ENCODE measurements at regions not wholly inside any gene's neighbourhood (a gene's known extent, or its start where the extent isn't known, plus 50 kb on each side); places are given as distances from the start of the nearest gene placed in this dataset.

GRCh38 chr2:49426996-49427395, 272.7 kb upstream of the FSHR start:
- Histone ChIP-seq H3K4me1 (no peaks in the 10 kb centered on the region), H3K27me3 (no peaks in the 10 kb centered on the region), H3K36me3 (no peaks in the 10 kb centered on the region), H3K27ac (no peak overlapping the region), H3K9me3 (no peaks in the 10 kb centered on the region), H3K4me3 (no peak overlapping the region)
- ATAC-seq = no peak
- WGBS, 2 donors (ENCODE audit: low coverage in 1 of 2) = 18 to 21% methylated on average over 4 of the region's 4 CpGs
- TF ChIP-seq EP300 (IDR thresholded peaks at IDR 0.05) = no peak
- no peak for TF ChIP-seq POLR2A (IDR thresholded peaks at IDR 0.05)
- TF ChIP-seq POLR2AphosphoS5 (IDR thresholded peaks at IDR 0.05) = no peak
- TF ChIP-seq, protein P1, sequence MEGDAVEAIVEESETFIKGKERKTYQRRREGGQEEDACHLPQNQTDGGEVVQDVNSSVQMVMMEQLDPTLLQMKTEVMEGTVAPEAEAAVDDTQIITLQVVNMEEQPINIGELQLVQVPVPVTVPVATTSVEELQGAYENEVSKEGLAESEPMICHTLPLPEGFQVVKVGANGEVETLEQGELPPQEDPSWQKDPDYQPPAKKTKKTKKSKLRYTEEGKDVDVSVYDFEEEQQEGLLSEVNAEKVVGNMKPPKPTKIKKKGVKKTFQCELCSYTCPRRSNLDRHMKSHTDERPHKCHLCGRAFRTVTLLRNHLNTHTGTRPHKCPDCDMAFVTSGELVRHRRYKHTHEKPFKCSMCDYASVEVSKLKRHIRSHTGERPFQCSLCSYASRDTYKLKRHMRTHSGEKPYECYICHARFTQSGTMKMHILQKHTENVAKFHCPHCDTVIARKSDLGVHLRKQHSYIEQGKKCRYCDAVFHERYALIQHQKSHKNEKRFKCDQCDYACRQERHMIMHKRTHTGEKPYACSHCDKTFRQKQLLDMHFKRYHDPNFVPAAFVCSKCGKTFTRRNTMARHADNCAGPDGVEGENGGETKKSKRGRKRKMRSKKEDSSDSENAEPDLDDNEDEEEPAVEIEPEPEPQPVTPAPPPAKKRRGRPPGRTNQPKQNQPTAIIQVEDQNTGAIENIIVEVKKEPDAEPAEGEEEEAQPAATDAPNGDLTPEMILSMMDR (IDR thresholded peaks at IDR 0.05) = no peak

GRCh38 chr2:49416252-49416651, 261.9 kb upstream of the FSHR start:
- H3K27me3 ChIP-seq = no peaks in the 10 kb centered on the region
- TF ChIP-seq EP300 (IDR thresholded peaks at IDR 0.05) = no peak
- TF ChIP-seq POLR2AphosphoS5 (IDR thresholded peaks at IDR 0.05) = no peak
- TF ChIP-seq, protein P1 (IDR thresholded peaks at IDR 0.05) = no peak
- TF ChIP-seq POLR2A (IDR thresholded peaks at IDR 0.05) = no peak
- H3K36me3 ChIP-seq = no peaks in the 10 kb centered on the region
- H3K27ac ChIP-seq = no peak overlapping the region
- H3K4me1 ChIP-seq = no peaks in the 10 kb centered on the region
- no peak overlapping the region for H3K4me3 ChIP-seq
- no peak for ATAC-seq
- H3K9me3 ChIP-seq = no peaks in the 10 kb centered on the region

DNA sequence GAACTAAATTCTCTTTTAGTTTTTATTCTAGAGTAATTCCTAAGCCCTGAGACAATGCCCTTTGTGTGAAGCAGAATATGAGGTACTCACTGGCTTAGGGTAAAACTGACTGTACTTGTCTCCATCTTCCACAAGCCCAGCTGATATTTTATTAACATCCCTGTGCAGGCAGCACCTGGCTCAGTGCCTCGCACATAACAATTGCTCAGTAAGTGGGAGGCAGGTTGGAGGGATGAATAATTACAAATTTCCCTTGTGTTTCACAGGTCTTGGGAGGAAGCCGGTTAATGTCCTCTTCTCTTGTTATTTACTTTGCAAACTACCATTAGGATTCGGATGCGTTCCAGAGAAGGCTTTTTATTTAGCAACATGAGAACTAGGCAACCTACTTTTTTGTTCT, 249.8 kb upstream of the FSHR start:
- Histone ChIP-seq H3K27me3 (no peaks in the 10 kb centered on the region), H3K4me1 (no peaks in the 10 kb centered on the region), H3K9me3 (peaks cover 0 to 7% (median 0%) of the 10 kb centered on the region in 3 donors), H3K36me3 (no peaks in the 10 kb centered on the region), H3K27ac (no peak overlapping the region), H3K4me3 (no peak overlapping the region)
- ATAC-seq = no peak
- 2 to 37% methylated on average over 4 of the region's 4 CpGs for WGBS, 2 donors (ENCODE audit: low coverage in 1 of 2)
- TF ChIP-seq POLR2AphosphoS5 (IDR thresholded peaks at IDR 0.05) = no peak
- TF ChIP-seq, protein P1 (IDR thresholded peaks at IDR 0.05) = no peak
- no peak for TF ChIP-seq POLR2A (IDR thresholded peaks at IDR 0.05)
- no peak for TF ChIP-seq EP300 (IDR thresholded peaks at IDR 0.05)

DNA sequence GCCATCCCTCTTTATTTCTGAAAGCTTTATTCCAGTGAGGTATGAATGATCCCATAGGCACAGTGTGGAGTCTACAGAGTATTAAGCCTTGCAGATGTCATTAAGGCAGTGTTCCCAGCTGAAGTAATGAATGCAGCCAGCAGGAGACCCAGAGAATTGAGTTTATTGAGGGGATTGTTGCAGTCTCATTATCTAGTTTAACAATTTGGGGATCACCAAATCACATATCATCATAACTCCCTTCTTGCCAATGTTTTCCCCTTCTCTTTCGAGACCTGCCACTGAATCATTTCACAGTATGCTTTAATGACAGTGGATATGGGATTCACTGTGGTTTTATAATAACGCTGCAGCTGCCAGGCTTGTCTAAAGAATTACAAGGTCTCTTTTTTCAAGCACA, 249.3 kb upstream of the FSHR start:
- TF ChIP-seq EP300 (IDR thresholded peaks at IDR 0.05) (no peak), POLR2A (IDR thresholded peaks at IDR 0.05) (no peak), POLR2AphosphoS5 (IDR thresholded peaks at IDR 0.05) (no peak)
- TF ChIP-seq, protein P1 (IDR thresholded peaks at IDR 0.05) = no peak
- H3K9me3 ChIP-seq = peaks cover 0 to 4% (median 0%) of the 10 kb centered on the region in 3 donors
- ATAC-seq = no peak
- H3K4me3 ChIP-seq = no peak overlapping the region
- no peaks in the 10 kb centered on the region for H3K27me3 ChIP-seq
- WGBS, 2 donors (ENCODE audit: low coverage in 1 of 2) = 47 to 61% methylated on average over 2 of the region's 2 CpGs
- no peak overlapping the region for H3K27ac ChIP-seq
- no peaks in the 10 kb centered on the region for H3K4me1 ChIP-seq
- H3K36me3 ChIP-seq = no peaks in the 10 kb centered on the region

- H3K27ac ChIP-seq = no peak overlapping the region
- no peak overlapping the region for H3K4me3 ChIP-seq
- ATAC-seq = no peak
- no peaks in the 10 kb centered on the region for H3K27me3 ChIP-seq
- H3K9me3 ChIP-seq = no peaks in the 10 kb centered on the region
- TF ChIP-seq EP300 (IDR thresholded peaks at IDR 0.05) (no peak), POLR2A (IDR thresholded peaks at IDR 0.05) (no peak), POLR2AphosphoS5 (IDR thresholded peaks at IDR 0.05) (no peak)
- TF ChIP-seq, protein P1 (IDR thresholded peaks at IDR 0.05) = no peak
- H3K36me3 ChIP-seq = no peaks in the 10 kb centered on the region
- H3K4me1 ChIP-seq = no peaks in the 10 kb centered on the region
- 50 to 60% methylated on average over 1 of the region's 1 CpG for WGBS, 2 donors (ENCODE audit: low coverage in 1 of 2)
Observed at GRCh38 chr2:49379406-49379805, 225.1 kb upstream of the FSHR start.
